Lower leg skin (tissue), 4 donors: ENCODE measurements at regions not wholly inside any gene's neighbourhood (a gene's known extent, or its start where the extent isn't known, plus 50 kb on each side); places are given as distances from the start of the nearest gene placed in this dataset.

Experiments used
- DNase-seq, 2 donors: peaks; one replicate each; pipeline ENCODE4 v3.0.0-alpha.2; 2019; ENCODE audit warnings: low spot score in 2 of 2
- H3K4me3 ChIP-seq: fragments of 200-600 bp; sonication (generic); 2 replicates; pipeline ENCODE4 v1.5.1; 2017; ENCODE audit warnings: mild to moderate bottlenecking, low read depth; ENCODE audit not compliant: poor library complexity, severe bottlenecking
- POLR2A ChIP-seq, 2 donors: fragments of 450-650 bp; IDR thresholded peaks; one replicate each; pipeline ENCODE4 v1.6.1; 2016 to 2017; ENCODE audit warnings: antibody characterized with exemption in 2 of 2, mild to moderate bottlenecking in 1 of 2, moderate library complexity in 1 of 2
- WGBS, 2 donors: methylation state at CpG; one replicate each; pipeline ENCODE4 v1.1.5; 2018; 5-methylcytosine and 5-hydroxymethylcytosine counted together
- intact Hi-C: fragments of 100-400 bp; cut with DNase I; formaldehyde crosslinking; loops from one replicate; pipeline ENCODE4 v1.15.0; 2023; ENCODE audit warnings: low total_unique reads
- TF ChIP-seq, protein P1 (sequence below), 3 donors: fragments of 450-650 bp; IDR thresholded peaks; one replicate each; pipeline ENCODE4 v1.5.1; 2016; ENCODE audit warnings: antibody characterized with exemption in 3 of 3, mild to moderate bottlenecking in 3 of 3, moderate library complexity in 2 of 3

DNA sequence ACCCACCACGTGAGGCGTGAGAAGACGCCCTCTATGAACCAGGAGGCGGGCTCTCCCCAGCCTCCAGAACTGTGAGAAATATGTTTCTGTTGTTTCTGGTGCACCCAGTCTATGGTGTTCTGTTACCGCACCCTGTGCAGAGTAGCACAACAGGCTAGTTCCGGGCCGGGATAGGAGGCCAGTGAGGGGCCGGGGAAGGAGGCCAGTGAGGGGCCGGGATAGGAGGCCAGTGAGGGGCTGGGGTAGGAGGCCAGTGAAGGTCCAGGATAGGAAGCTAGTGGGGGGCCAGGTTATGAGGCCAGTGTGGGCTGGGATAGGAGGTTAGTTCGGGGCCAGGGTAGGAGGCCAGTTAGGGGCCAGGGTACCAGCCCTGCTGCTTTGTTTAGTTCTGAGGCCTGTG, 204.6 kb downstream of the BARX2 start:
- intact Hi-C loops = no loop called here
- no peak overlapping the region for H3K4me3 ChIP-seq
- no peak for DNase-seq
- 90 to 92% methylated on average over 10 of the region's 10 CpGs for WGBS, 2 donors
- no peak for TF ChIP-seq POLR2A (IDR thresholded peaks at IDR 0.05)
- TF ChIP-seq, protein P1, sequence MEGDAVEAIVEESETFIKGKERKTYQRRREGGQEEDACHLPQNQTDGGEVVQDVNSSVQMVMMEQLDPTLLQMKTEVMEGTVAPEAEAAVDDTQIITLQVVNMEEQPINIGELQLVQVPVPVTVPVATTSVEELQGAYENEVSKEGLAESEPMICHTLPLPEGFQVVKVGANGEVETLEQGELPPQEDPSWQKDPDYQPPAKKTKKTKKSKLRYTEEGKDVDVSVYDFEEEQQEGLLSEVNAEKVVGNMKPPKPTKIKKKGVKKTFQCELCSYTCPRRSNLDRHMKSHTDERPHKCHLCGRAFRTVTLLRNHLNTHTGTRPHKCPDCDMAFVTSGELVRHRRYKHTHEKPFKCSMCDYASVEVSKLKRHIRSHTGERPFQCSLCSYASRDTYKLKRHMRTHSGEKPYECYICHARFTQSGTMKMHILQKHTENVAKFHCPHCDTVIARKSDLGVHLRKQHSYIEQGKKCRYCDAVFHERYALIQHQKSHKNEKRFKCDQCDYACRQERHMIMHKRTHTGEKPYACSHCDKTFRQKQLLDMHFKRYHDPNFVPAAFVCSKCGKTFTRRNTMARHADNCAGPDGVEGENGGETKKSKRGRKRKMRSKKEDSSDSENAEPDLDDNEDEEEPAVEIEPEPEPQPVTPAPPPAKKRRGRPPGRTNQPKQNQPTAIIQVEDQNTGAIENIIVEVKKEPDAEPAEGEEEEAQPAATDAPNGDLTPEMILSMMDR (IDR thresholded peaks at IDR 0.05) = no peak

DNA sequence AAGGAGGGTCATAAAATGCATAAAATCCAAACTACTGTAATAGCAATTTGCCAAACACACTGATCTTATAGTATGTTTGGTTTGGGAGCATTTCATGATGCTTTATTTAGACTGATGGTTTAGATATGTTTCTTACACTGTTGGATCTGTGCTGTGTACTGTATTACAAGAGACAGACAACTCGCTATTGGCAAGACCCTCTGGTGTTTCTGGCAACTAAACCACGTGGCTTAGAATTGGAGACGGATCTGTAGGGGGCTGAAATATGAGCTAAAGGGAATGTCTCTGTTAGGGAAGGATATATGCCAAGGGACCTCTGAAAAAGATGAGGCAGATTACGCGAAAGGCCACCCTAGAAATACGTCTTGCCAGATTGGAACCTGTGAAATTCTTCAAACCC, 208.7 kb downstream of the BARX2 start:
- no peak for DNase-seq
- intact Hi-C loops = no loop called here
- WGBS, 2 donors = 72 to 75% methylated on average over 6 of the region's 6 CpGs
- no peak for TF ChIP-seq POLR2A (IDR thresholded peaks at IDR 0.05)
- TF ChIP-seq, protein P1 (IDR thresholded peaks at IDR 0.05) = no peak
- H3K4me3 ChIP-seq = no peak overlapping the region

DNA sequence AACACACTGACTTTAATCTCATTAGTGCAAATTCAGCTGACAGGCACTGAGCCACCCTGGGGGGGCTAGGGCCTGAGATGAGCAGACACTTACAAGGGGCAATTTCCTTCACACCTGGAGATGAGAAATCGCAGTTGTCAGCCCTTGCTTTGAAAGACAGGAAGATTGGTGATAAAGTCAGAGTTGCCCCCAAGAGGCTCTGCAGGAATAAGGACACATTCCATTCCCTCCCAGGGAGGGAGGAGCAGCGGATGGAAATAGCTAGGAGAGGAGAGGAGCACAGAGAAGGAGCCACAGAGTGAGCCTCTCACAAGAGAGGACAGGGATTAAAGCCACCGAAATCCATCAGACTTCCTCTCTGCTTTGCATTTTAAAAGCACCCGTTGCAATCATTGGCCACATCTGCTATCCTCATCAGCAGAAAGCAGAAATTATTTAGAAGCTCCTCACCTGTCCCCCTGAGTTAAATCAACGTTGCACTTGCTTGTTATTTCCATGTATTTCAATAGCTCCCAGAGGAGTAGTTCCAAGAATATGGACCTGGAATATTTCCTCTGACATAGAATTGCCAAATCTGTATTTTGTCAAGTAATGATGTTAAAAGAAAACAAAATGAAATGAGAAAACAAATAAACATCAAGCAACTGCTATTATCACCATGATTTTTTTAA, 213.7 kb downstream of the BARX2 start:
- no peak overlapping the region for H3K4me3 ChIP-seq
- intact Hi-C loops = no loop called here
- WGBS, 2 donors = 27 to 36% methylated on average over 5 of the region's 5 CpGs
- TF ChIP-seq POLR2A (IDR thresholded peaks at IDR 0.05) = no peak
- TF ChIP-seq, protein P1 (IDR thresholded peaks at IDR 0.05) = no peak
- DNase-seq = no peak

DNA sequence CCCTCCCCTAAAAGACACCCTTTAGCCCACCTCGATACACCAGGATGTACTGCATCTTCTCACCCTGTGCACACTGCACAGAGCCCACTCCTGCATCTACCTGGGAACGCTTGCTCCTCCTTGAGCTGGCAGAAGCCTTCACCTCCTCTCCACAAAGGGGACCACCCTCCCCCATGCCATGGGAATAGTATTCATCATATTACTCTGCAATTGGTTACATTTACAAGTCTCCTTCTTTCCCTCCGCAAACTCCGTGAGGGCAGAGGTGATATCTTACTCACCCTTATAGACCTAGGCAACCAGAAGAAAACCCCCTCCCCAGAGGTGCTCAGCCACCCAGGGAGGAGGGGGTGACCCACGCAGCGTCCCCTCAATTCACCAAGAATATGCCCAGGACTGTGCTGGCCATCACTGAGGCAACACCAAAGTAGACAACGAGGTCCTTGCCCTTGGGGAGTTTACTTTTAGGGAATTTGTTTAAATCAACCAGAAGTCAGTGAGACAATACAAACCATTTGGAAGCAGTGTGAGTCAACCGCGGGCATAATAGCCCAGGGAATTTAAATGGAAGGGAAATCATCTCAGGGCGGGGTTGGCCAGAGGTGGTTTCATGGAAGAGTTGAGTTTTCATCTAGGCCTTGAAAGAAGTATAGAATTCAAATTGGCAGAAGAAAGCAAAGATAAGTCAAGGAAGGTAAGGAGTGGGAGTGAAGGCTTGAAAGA, 214.5 kb downstream of the BARX2 start:
- intact Hi-C loops = no loop called here
- 64 to 66% methylated on average over 10 of the region's 10 CpGs for WGBS, 2 donors
- no peak for TF ChIP-seq POLR2A (IDR thresholded peaks at IDR 0.05)
- TF ChIP-seq, protein P1 (IDR thresholded peaks at IDR 0.05) = no peak
- DNase-seq = no peak
- H3K4me3 ChIP-seq = no peak overlapping the region

DNA sequence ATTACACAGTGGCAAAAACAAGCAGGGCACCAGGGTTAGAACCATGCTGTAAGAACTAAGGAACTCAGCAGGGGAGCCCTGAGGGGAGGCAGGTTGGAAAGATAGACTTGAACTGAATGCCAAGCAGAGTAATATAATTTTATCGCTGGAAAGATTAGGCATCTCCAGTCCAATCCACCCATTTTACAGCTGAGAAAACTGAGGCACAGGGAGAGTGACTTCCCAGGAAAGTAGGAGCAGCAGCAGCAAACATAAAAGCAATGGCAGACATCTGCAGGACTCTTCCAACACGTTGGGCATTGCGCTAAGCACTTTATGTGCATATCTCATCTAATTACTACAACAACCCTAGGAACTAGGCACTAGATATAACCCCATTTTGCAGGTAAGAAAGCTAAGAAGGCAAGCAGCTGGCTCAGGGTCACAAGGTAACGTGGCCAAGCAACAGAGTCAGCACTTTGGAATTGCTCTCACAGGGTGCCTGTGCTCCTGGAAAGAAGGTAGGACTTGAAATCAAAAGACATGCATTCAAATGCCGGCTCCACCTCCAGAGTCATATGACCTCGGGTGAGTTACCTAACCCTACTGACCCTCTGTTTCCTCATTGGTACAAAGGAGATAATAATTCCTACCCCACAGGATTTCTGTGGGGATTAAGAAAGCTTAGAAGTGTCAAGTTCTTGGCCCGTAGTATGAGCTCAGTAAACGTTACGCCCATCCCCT, 215.3 kb downstream of the BARX2 start:
- no peak for DNase-seq
- no peak overlapping the region for H3K4me3 ChIP-seq
- intact Hi-C loops = no loop called here
- 69 to 73% methylated on average over 9 of the region's 9 CpGs for WGBS, 2 donors
- TF ChIP-seq, protein P1 (IDR thresholded peaks at IDR 0.05) = no peak
- no peak for TF ChIP-seq POLR2A (IDR thresholded peaks at IDR 0.05)
